SK-N-SH (cell line): ENCODE measurements at regions not wholly inside any gene's neighbourhood (a gene's known extent, or its start where the extent isn't known, plus 50 kb on each side); places are given as distances from the start of the nearest gene placed in this dataset.

Experiments
- CTCF ChIA-PET: fragments of 300-600, 350-600 bp; formaldehyde crosslinking; extraction: SDS; loops from one replicate; lab custom pipeline; 2021; lab: Yijun Ruan, JAX
- POLR2A ChIA-PET: fragments of 350-600 bp; sonication (Branson Sonifier 250); formaldehyde crosslinking; extraction: SDS; loops from one replicate; lab custom pipeline; 2020; ENCODE audit warnings: antibody characterized with exemption, inconsistent platforms; lab: Yijun Ruan, JAX
- DNase-seq: peaks from one replicate; pipeline ENCODE4 v3.0.0; 2012
- H2AFZ ChIP-seq: fragments of 200-600 bp; sonication (generic); 2 replicates; pipeline ENCODE4 v1.8.1; 2016; ENCODE audit warnings: antibody characterized with exemption, mild to moderate bottlenecking, low read depth
- H3F3A ChIP-seq: fragments of 200-600 bp; sonication (generic); replicated peaks from 2 replicates; pipeline ENCODE3; 2016; ENCODE audit warnings: antibody characterized with exemption, mild to moderate bottlenecking; ENCODE audit not compliant: insufficient read depth
- H3K27ac ChIP-seq, 2 experiments: fragments of 200-500 bp in 1 of 2; fragments of 200-600 bp in 1 of 2; sonication (Bioruptor generic) in 1 of 2; sonication (generic), shearing (Covaris generic) in 1 of 2; 2 replicates each; pipeline versions ENCODE4 v1.5.1 to v1.6.1; 2014 to 2016; ENCODE audit warnings: low read depth in 2 of 2, inconsistent platforms in 1 of 2, low read length in 1 of 2, mild to moderate bottlenecking in 1 of 2, mixed read lengths in 1 of 2
- H3K27me3 ChIP-seq: fragments of 200-600 bp; sonication (generic), shearing (Covaris generic); 2 replicates; pipeline ENCODE4 v1.6.1; 2016; ENCODE audit warnings: mixed run types; ENCODE audit not compliant: insufficient read depth
- H3K36me3 ChIP-seq, 2 experiments: fragments of 200-500 bp in 1 of 2; fragments of 200-600 bp in 1 of 2; sonication (Bioruptor generic) in 1 of 2; sonication (generic) in 1 of 2; replicated peaks in 1 of 2; 2 replicates each; pipeline versions ENCODE3 to v1.5.1; 2014 to 2016; ENCODE audit warnings: low read length in 1 of 2, mild to moderate bottlenecking in 1 of 2; ENCODE audit not compliant: insufficient read depth in 2 of 2, control insufficient read depth in 1 of 2
- H3K4me1 ChIP-seq, 2 experiments: fragments of 200-500 bp in 1 of 2; fragments of 200-600 bp in 1 of 2; sonication (Bioruptor generic) in 1 of 2; sonication (generic), shearing (Covaris generic) in 1 of 2; 2 replicates each; pipeline versions ENCODE4 v1.5.1 to v1.6.1; 2014 to 2016; ENCODE audit warnings: low read depth in 1 of 2, low read length in 1 of 2, mixed run types in 1 of 2; ENCODE audit not compliant: insufficient read depth in 2 of 2, control insufficient read depth in 1 of 2
- H3K4me2 ChIP-seq: fragments of 200-600 bp; sonication (generic), shearing (Covaris generic); 2 replicates; pipeline ENCODE4 v1.6.1; 2017; ENCODE audit warnings: mixed run types
- H3K4me3 ChIP-seq, 2 experiments: fragments of 200-500 bp in 1 of 2; fragments of 200-600 bp in 1 of 2; sonication (Bioruptor generic) in 1 of 2; sonication (generic), shearing (Covaris generic) in 1 of 2; 2 replicates each; pipeline versions ENCODE4 v1.5.1 to v1.8.1; 2014 to 2016; ENCODE audit warnings: low read depth in 2 of 2, inconsistent platforms in 1 of 2, low read length in 1 of 2, mild to moderate bottlenecking in 1 of 2, mixed read lengths in 1 of 2, moderate library complexity in 1 of 2
- H3K79me2 ChIP-seq: fragments of 200-600 bp; sonication (generic); 2 replicates; pipeline ENCODE4 v1.8.1; 2017; ENCODE audit warnings: mild to moderate bottlenecking; ENCODE audit not compliant: insufficient read depth
- H3K9ac ChIP-seq: fragments of 200-600 bp; sonication (generic); 2 replicates; pipeline ENCODE4 v1.6.1; 2017; ENCODE audit warnings: mixed run types
- H3K9me2 ChIP-seq: fragments of 200-600 bp; sonication (generic); 2 replicates; pipeline ENCODE4 v1.6.1; 2017; ENCODE audit warnings: mixed run types
- H3K9me3 ChIP-seq: fragments of 200-600 bp; sonication (generic); 2 replicates; pipeline ENCODE4 v1.6.1; 2017; ENCODE audit warnings: mixed run types, mild to moderate bottlenecking, moderate library complexity
- H4K20me1 ChIP-seq: fragments of 200-600 bp; sonication (generic); 2 replicates; pipeline ENCODE4 v1.6.1; 2017; ENCODE audit warnings: mild to moderate bottlenecking, mixed run types; ENCODE audit not compliant: insufficient read depth
- CHD2 ChIP-seq: fragments of 150-350 bp; IDR thresholded peaks from 2 replicates; pipeline ENCODE4 v1.6.1; 2018; ENCODE audit warnings: low read length; ENCODE audit not compliant: partially characterized antibody
- CTCF ChIP-seq: fragments of 200-600 bp; sonication (generic); IDR thresholded peaks from 2 replicates; pipeline ENCODE4 v1.6.1; 2017; ENCODE audit warnings: antibody characterized with exemption, mild to moderate bottlenecking, moderate library complexity
- ELF1 ChIP-seq: IDR thresholded peaks from 2 replicates; pipeline ENCODE4 v1.4.0; 2012
- FOSL2 ChIP-seq: IDR thresholded peaks from 2 replicates; pipeline ENCODE4 v1.4.0; 2012; ENCODE audit warnings: low read depth, mild to moderate bottlenecking, moderate library complexity, borderline replicate concordance
- FOXM1 ChIP-seq: IDR thresholded peaks from 2 replicates; pipeline ENCODE4 v1.4.0; 2012; ENCODE audit warnings: low read depth, mild to moderate bottlenecking
- IRF3 ChIP-seq: fragments of 150-350 bp; IDR thresholded peaks from 2 replicates; pipeline ENCODE4 v1.6.1; 2016; ENCODE audit warnings: mild to moderate bottlenecking, low read depth, low read length
- MEF2A ChIP-seq: IDR thresholded peaks from 2 replicates; pipeline ENCODE4 v1.4.0; 2012; ENCODE audit warnings: low read depth, borderline replicate concordance
- NFIC ChIP-seq: IDR thresholded peaks from 2 replicates; pipeline ENCODE4 v1.4.0; 2012; ENCODE audit warnings: borderline replicate concordance
- NRF1 ChIP-seq: IDR thresholded peaks from 2 replicates; pipeline ENCODE4 v1.6.1; 2012; ENCODE audit warnings: low read depth, mild to moderate bottlenecking, low read length
- POLR2AphosphoS5 ChIP-seq: IDR thresholded peaks from 2 replicates; pipeline ENCODE4 v1.6.1; 2012; ENCODE audit warnings: low read depth, low read length
- RAD21 ChIP-seq: IDR thresholded peaks from 2 replicates; pipeline ENCODE4 v1.6.1; 2012; ENCODE audit warnings: mild to moderate bottlenecking, low read length
- RCOR1 ChIP-seq: fragments of 150-350 bp; IDR thresholded peaks from 2 replicates; pipeline ENCODE4 v1.6.1; 2017; ENCODE audit warnings: antibody characterized with exemption, low read length
- REST ChIP-seq: IDR thresholded peaks from 2 replicates; pipeline ENCODE4 v1.6.1; 2012; ENCODE audit warnings: mild to moderate bottlenecking, low read depth, low read length, moderate library complexity
- RXRA ChIP-seq: IDR thresholded peaks from 2 replicates; pipeline ENCODE4 v1.4.0; 2012; ENCODE audit warnings: low read depth, mild to moderate bottlenecking, borderline replicate concordance
- SIN3A ChIP-seq: IDR thresholded peaks from 2 replicates; pipeline ENCODE4 v1.6.1; 2012; ENCODE audit warnings: low read depth, mild to moderate bottlenecking, low read length, moderate library complexity, borderline replicate concordance
- SMC3 ChIP-seq: IDR thresholded peaks from 2 replicates; pipeline ENCODE4 v1.6.1; 2012; ENCODE audit warnings: low read depth, low read length, improper control_type of control experiment
- TAF1 ChIP-seq: IDR thresholded peaks from 2 replicates; pipeline ENCODE4 v1.6.1; 2012; ENCODE audit warnings: low read depth, mild to moderate bottlenecking, low read length, moderate library complexity, borderline replicate concordance
- YY1 ChIP-seq: IDR thresholded peaks from 2 replicates; pipeline ENCODE4 v1.4.0; 2012; ENCODE audit warnings: low read depth, mild to moderate bottlenecking
- WGBS: methylation state at CpG from one replicate; pipeline ENCODE4 v1.1.6; 2017; ENCODE audit warnings: low lambda C conversion rate; 5-methylcytosine and 5-hydroxymethylcytosine counted together
- TF ChIP-seq, protein P1 (sequence below): IDR thresholded peaks from 2 replicates; pipeline ENCODE4; 2012
- TF ChIP-seq, protein P2 (sequence below): fragments of 150-350 bp; IDR thresholded peaks from 2 replicates; pipeline ENCODE4 v1.6.1; 2017; ENCODE audit warnings: antibody characterized with exemption, low read length, low read depth, borderline replicate concordance

GRCh38 chr5:74994826-74995225 lies 57.5 kb downstream of the GCNT4 start:
- H3K9ac ChIP-seq: no peak overlapping the region
- no peaks in the 10 kb centered on the region for H3K36me3 ChIP-seq
- no peak overlapping the region for H3K4me3 ChIP-seq
- H3K27ac ChIP-seq: no peak overlapping the region
- WGBS: 22% methylated on average over 2 of the region's 2 CpGs
- H3K27me3 ChIP-seq: no peaks in the 10 kb centered on the region; the same call in 1 of the 2 replicates
- no peak for DNase-seq
- POLR2A ChIA-PET: no interaction called here
- no peaks in the 10 kb centered on the region for H3K79me2 ChIP-seq
- CTCF ChIA-PET: interaction anchor here (0.6 kb wide), 1 partner anchor 9 kb away, joined by 3 read pairs; no protein-coding TSS in a partner anchor
- H3F3A ChIP-seq: no peaks in the 10 kb centered on the region
- H4K20me1 ChIP-seq: no peaks in the 10 kb centered on the region
- H3K9me3 ChIP-seq: no peaks in the 10 kb centered on the region
- no peaks in the 10 kb centered on the region; a peak in 1 of 4 replicates for H3K4me1 ChIP-seq
- TF ChIP-seq MEF2A (no peak), NFIC (no peak), POLR2AphosphoS5 (no peak), REST (no peak), YY1 (no peak), SMC3 (no peak), RAD21 (no peak), NRF1 (no peak), RXRA (no peak), CTCF (no peak), ELF1 (no peak), RCOR1 (no peak), TAF1 (no peak), CHD2 (no peak), IRF3 (no peak), SIN3A (no peak), FOXM1 (no peak), FOSL2 (no peak)
- TF ChIP-seq, protein P1, sequence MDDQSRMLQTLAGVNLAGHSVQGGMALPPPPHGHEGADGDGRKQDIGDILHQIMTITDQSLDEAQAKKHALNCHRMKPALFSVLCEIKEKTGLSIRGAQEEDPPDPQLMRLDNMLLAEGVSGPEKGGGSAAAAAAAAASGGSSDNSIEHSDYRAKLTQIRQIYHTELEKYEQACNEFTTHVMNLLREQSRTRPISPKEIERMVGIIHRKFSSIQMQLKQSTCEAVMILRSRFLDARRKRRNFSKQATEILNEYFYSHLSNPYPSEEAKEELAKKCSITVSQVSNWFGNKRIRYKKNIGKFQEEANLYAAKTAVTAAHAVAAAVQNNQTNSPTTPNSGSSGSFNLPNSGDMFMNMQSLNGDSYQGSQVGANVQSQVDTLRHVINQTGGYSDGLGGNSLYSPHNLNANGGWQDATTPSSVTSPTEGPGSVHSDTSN: no peak
- TF ChIP-seq, protein P2, sequence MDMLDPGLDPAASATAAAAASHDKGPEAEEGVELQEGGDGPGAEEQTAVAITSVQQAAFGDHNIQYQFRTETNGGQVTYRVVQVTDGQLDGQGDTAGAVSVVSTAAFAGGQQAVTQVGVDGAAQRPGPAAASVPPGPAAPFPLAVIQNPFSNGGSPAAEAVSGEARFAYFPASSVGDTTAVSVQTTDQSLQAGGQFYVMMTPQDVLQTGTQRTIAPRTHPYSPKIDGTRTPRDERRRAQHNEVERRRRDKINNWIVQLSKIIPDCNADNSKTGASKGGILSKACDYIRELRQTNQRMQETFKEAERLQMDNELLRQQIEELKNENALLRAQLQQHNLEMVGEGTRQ: no peak
- H3K9me2 ChIP-seq: no peaks in the 10 kb centered on the region
- no peak overlapping the region for H3K4me2 ChIP-seq
- no peak overlapping the region for H2AFZ ChIP-seq
